ENCODE measurements at regions not wholly inside any gene's neighbourhood (a gene's known extent, or its start where the extent isn't known, plus 50 kb on each side); places are given as distances from the start of the nearest gene placed in this dataset.

DNA sequence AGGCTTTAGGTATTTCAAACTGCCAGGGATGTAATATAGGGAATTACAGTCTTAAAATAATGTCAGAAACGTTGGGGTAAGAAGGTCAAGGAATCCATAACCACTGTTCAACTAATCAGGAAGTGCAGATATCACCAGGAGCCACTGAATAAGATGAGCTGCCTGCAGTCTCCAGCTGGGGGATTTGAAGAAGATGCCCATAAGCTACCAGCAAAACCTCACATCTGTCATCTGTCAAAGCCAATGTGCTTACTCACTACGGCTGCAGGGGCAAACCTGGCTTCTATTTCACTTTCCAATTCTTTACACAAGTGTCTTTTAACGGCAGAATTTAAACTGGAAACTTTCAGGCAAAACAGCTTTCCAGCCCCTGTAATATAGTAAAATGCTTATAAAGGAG lies 1410.1 kb upstream of the ATXN8OS start:
- DNase-seq (ENCODE audit: low read depth in 4 of 4, low spot score in 3 of 4) = no peak

DNA sequence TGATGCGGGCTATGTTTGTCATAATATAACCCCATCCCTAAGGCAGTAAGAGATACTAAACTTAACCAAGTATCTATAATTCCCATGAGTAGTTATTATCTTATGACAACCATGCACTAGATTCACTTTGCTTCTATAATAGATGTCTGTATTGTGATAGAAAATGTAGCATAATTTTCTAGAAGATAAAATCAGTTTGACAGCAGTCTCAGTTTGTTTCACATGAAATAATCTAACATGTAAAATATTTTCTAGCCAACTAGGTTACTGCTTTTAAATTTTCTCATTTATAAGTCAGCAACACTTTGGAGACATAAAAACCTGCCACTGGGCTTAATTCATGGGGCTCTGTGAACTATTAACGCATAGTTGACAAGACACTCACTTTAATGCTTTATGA lies 1410.7 kb upstream of the ATXN8OS start:
- DNase-seq (ENCODE audit: low read depth in 4 of 4, low spot score in 3 of 4) = no peak

- DNase-seq (ENCODE audit: low read depth in 4 of 4, low spot score in 3 of 4) = no peak
Observed at GRCh38 chr13:68692049-68692448, 1415.6 kb upstream of the ATXN8OS start.

- DNase-seq (ENCODE audit: low read depth in 4 of 4, low spot score in 3 of 4) = peak in 1 of 4 donors; percentile 6
Observed at GRCh38 chr13:68690567-68690966, 1417.1 kb upstream of the ATXN8OS start.

DNA sequence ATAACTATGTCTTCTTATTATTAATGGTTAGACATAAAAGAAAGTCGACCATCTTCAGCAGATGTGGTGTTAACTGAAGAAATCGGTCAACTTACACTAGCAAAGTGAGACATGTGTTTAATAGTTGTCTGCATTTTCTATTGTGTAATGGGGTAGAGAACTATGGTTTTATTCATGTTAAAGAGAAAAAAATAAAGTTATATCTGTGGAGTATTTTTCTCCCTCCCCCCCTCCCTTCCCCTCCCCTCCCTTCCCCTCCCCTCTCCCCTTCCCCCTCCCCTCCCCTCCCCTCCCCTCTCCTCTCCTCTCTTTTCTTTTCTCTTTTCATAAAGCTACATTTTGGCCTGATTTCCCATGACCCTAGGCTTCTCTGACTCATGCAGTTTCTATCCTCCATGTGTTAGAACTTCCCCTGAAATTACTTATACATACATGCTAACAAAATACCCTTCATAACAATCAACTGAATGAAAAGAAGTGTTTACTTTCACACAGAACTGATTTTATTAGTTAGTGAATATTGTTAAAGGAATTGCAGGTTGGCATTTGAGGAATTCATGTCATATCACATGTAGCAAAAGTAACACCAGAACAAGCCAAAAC lies 1431.0 kb upstream of the ATXN8OS start:
- DNase-seq (ENCODE audit: low read depth in 4 of 4, low spot score in 3 of 4) = no peak

DNA sequence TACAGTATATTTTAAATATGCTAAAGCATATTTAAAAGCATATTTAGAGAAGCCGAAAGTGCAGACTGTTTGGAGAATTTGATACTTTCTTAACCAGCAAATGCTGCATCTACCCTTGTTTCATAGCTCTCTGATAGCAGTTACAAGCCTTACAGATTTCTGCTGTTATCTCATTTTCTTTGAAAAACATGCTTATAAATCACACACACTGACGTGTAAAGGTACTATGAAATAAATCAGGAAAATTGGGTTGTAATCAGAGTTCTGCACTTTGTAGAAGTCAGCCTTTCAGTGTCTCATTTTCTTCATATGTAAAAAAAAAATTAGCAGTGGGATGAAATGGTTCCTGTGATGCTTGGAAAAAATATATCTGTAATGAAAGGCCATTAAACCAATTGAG lies 1432.4 kb upstream of the ATXN8OS start:
- no peak for DNase-seq (ENCODE audit: low read depth in 4 of 4, low spot score in 3 of 4)

DNA sequence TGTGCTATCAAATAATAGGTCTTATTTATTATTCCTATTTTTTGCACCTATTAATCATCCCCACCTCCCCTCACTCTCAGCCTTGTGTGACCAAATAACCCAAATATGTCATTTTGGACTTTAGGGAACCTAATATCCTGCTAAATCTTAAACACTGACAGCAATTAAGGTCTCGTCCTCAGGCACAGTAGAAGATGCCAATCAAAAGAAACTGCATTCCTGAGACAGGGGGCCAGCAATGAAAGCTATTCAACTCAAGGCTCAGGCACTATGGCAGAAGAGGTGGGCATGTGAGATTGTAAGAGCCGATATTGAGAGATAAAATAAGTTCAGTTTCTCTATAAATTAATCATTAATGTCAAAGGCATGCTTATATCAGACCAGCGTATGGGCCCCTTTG lies 1437.7 kb upstream of the PCDH9 start:
- DNase-seq (ENCODE audit: low read depth in 4 of 4, low spot score in 3 of 4) = no peak

- no peak for DNase-seq (ENCODE audit: low read depth in 4 of 4, low spot score in 3 of 4)
Observed at GRCh38 chr13:68666774-68667397, 1436.8 kb upstream of the PCDH9 start.

DNA sequence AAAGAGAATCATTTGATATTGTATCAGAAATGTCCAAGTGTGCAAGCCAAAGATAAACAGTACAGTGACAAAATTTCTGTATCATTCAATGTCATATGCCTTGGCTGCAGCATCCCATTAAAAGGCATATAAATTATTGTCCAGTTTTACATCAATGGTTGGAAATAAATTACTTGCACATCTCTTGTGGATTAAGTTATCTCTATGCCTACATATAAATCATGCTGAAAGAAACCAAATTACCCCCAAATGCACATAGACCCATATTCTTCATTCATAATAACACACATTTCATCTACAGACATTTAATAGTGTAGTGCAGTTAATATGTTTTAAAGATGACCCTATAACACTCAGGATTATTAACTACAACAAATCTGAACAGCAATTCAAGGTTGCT lies 1415.7 kb upstream of the PCDH9 start:
- no peak for DNase-seq (ENCODE audit: low read depth in 4 of 4, low spot score in 3 of 4)

- no peak for DNase-seq (ENCODE audit: low read depth in 4 of 4, low spot score in 3 of 4)
Observed at GRCh38 chr13:68644611-68645010, 1414.5 kb upstream of the PCDH9 start.

DNA sequence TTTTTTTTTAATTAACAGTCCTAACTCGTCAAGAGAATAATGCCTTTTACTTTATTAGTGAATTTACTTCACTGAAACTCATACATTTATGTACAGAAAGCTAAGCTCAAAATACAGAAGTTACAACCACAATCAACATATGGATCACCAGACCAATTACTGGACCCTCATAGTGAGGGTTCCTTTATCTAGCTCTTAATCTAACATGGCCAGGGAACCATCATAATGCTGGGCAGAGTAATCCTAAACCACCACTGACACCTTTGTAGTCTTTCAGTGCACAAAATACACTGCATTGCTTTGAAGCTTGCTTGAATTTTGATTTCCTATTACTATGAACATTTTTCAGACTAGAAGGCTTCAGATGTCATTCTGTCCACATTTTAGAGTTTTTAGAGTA lies 1406.6 kb upstream of the PCDH9 start:
- DNase-seq (ENCODE audit: low read depth in 4 of 4, low spot score in 3 of 4) = no peak

DNA sequence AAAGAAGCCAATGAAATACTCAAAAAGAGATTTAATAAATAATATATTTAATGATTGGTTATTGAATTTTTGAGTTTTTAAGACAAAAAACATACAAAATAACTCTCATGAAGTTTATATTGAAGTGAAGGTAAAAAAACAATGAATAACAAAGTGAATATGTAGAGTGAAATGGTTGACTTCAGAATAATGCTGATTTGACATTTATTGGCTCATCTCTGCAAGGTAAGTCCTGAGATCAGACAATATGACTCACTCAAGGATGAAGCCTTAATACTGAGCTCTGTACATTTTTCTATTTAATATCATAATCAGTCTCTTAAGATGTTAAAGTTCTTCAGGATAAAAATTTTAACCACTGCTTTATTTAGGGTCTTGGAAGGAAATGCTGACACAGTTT lies 1398.9 kb upstream of the PCDH9 start:
- DNase-seq (ENCODE audit: low read depth in 4 of 4, low spot score in 3 of 4) = no peak

- DNase-seq (ENCODE audit: low read depth in 4 of 4, low spot score in 3 of 4) = no peak
Observed at GRCh38 chr13:68627379-68627778, 1397.2 kb upstream of the PCDH9 start.

GRCh38 chr13:68616600-68617222 lies 1386.6 kb upstream of the PCDH9 start:
- DNase-seq (ENCODE audit: low read depth in 4 of 4, low spot score in 3 of 4) = no peak

- DNase-seq (ENCODE audit: low read depth in 4 of 4, low spot score in 3 of 4) = no peak
Observed at GRCh38 chr13:68609661-68610060, 1379.5 kb upstream of the PCDH9 start.

DNA sequence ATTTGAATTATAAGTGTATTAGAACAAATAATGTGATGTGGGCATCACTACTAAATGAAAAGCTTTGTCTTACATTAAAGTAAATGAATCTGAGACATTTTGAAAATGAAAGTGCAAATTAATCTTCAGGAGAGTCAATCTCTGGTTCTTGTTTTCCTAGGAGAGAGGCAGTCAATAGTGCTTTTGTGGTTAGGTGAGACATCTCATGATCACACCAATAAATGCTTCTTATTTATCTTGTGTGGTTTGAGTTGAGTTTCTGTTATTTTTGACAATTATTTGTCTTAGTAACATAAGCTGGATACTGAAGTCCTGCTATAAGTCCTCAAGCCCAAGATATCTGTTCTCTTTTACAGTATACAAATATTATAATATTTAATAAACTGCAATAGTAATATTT lies 1378.0 kb upstream of the PCDH9 start:
- DNase-seq (ENCODE audit: low read depth in 4 of 4, low spot score in 3 of 4) = no peak

DNA sequence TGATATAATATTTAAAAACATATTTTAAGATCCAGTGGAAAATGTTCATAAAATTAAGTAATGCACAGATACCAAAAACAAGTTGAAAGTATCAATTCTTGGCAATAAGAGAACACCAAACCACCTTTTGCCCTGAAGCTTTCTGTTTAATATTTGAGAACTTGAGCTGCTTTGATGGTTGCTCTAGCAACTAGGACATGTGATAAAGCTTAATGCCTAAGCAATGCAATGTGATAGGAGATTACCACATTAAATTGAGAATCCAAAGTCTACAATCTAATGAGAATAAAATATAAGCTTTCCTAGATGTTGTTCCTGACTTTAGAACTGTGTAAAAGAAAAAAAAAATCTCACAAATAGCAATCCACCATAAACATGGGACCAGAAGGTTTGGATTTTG lies 1367.5 kb upstream of the PCDH9 start:
- DNase-seq (ENCODE audit: low read depth in 4 of 4, low spot score in 3 of 4) = no peak

DNA sequence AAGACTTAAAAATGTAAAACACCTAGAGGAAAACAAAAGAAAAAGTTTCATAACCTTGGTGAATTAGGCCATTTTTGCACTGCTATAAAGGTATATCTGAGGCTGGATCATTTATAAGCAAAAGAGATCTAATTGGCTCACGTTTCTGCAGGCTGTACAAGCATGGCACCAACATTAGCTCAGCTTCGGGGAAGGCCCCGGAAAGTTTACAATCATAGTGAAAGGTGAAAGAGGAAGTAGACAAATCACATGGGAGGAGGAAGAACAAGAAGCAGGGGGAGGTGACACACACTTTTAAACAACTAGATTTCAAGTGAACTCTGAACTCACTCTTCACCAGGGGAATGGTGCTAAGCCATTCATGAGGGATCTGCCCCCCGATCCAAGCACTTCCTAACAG lies 1358.5 kb upstream of the PCDH9 start:
- DNase-seq (ENCODE audit: low read depth in 4 of 4, low spot score in 3 of 4) = no peak

DNA sequence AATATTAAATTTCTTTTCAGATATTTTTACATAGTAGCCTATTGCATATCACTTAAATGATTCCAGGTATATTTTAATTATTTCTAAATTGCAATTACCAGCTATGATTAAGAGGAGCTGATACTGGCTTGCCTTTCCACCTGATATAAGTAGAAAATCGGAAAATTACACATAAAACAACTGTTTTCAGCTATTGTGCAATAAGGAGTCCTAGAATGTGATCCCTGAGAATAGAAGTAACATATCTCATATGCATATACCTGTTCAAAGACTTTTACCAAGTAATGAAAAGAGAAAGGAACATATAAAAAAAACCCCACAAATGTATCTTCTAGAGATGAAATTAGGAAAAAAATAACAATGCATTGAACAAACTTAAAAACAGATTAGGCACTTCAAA lies 1354.6 kb upstream of the PCDH9 start:
- DNase-seq (ENCODE audit: low read depth in 4 of 4, low spot score in 3 of 4) = no peak

- no peak for DNase-seq (ENCODE audit: low read depth in 4 of 4, low spot score in 3 of 4)
Observed at GRCh38 chr13:68574053-68574452, 1343.9 kb upstream of the PCDH9 start.

- no peak for DNase-seq (ENCODE audit: low read depth in 4 of 4, low spot score in 3 of 4)
Observed at GRCh38 chr13:68551701-68552522, 1321.8 kb upstream of the PCDH9 start.

- DNase-seq (ENCODE audit: low read depth in 4 of 4, low spot score in 3 of 4) = no peak
Observed at GRCh38 chr13:68550330-68550729, 1320.2 kb upstream of the PCDH9 start.
